WTC11 (cell line): ENCODE measurements at regions not wholly inside any gene's neighbourhood (a gene's known extent, or its start where the extent isn't known, plus 50 kb on each side); places are given as distances from the start of the nearest gene placed in this dataset.

Experiments
- ATAC-seq: fragments of 200-7000 bp; cut with Tn5 transposase; 2 replicates; pipeline ENCODE4 v1.10.0; 2021; ENCODE audit warnings: mild to moderate bottlenecking, moderate library complexity
- CTCF ChIA-PET: fragments of 300-600 bp; sonication (Branson Sonifier 250); formaldehyde crosslinking; loops from one replicate; lab custom pipeline; 2021; ENCODE audit warnings: antibody characterized with exemption; lab: Charles Lee
- POLR2A ChIA-PET: fragments of 350-600 bp; sonication (Branson Sonifier 250); formaldehyde crosslinking; loops from one replicate; lab custom pipeline; 2021; ENCODE audit warnings: antibody characterized with exemption; lab: Charles Lee
- DNase-seq: peaks from one replicate; pipeline ENCODE4 v3.0.0; 2021; ENCODE audit warnings: low spot score
- H3K27ac Mint-ChIP-seq: 2 replicates; pipeline ENCODE4 v1.8.0; 2021; ENCODE audit warnings: mixed read lengths
- H3K27me3 Mint-ChIP-seq: 2 replicates; pipeline ENCODE4 v1.8.0; 2021; ENCODE audit warnings: low read depth, mild to moderate bottlenecking, moderate library complexity, mixed read lengths
- H3K36me3 Mint-ChIP-seq: 2 replicates; pipeline ENCODE4 v1.8.0; 2021; ENCODE audit warnings: mixed read lengths
- H3K4me1 Mint-ChIP-seq: 2 replicates; pipeline ENCODE4 v1.8.0; 2022; ENCODE audit warnings: mixed read lengths
- H3K4me3 Mint-ChIP-seq: 2 replicates; pipeline ENCODE4 v1.8.0; 2021; ENCODE audit warnings: mild to moderate bottlenecking, moderate library complexity, mixed read lengths
- H3K9me3 Mint-ChIP-seq: 2 replicates; pipeline ENCODE4 v1.8.0; 2021; ENCODE audit warnings: mixed read lengths
- ATF2 ChIP-seq: sonication (generic); formaldehyde crosslinking; IDR thresholded peaks from 2 replicates; pipeline ENCODE4 v1.8.1; 2022; ENCODE audit warnings: low read depth, missing genetic modification reagents, borderline replicate concordance
- CREB1 ChIP-seq: sonication (generic); formaldehyde crosslinking; IDR thresholded peaks from 2 replicates; pipeline ENCODE4 v1.8.0; 2023; ENCODE audit warnings: mild to moderate bottlenecking, missing genetic modification reagents
- ETV6 ChIP-seq: sonication (generic); formaldehyde crosslinking; IDR thresholded peaks from 2 replicates; pipeline ENCODE4 v1.8.1; 2022; ENCODE audit warnings: mild to moderate bottlenecking, missing genetic modification reagents
- GABPB1 ChIP-seq: sonication (generic); formaldehyde crosslinking; IDR thresholded peaks from 2 replicates; pipeline ENCODE4 v1.8.1; 2023; ENCODE audit warnings: mild to moderate bottlenecking, missing genetic modification reagents
- HMGA2 ChIP-seq: fragments of 250-450 bp; sonication (Bioruptor Pico); IDR thresholded peaks from 2 replicates; pipeline ENCODE4 v1.4.0; 2021; ENCODE audit warnings: mild to moderate bottlenecking, moderate library complexity
- JUN ChIP-seq: sonication (generic); formaldehyde crosslinking; IDR thresholded peaks from 2 replicates; pipeline ENCODE4 v1.8.0; 2023; ENCODE audit warnings: mild to moderate bottlenecking, missing genetic modification reagents
- NFATC4 ChIP-seq: fragments of 250-450 bp; sonication (Bioruptor Pico); IDR thresholded peaks from 2 replicates; pipeline ENCODE4 v1.9.0; 2021; ENCODE audit warnings: mild to moderate bottlenecking
- NR1H2 ChIP-seq: sonication (generic); formaldehyde crosslinking; IDR thresholded peaks from 2 replicates; pipeline ENCODE4 v1.9.0; 2021; ENCODE audit warnings: mild to moderate bottlenecking, moderate library complexity, missing genetic modification reagents
- NR3C1 ChIP-seq: sonication (generic); formaldehyde crosslinking; conservative IDR thresholded peaks from 2 replicates; pipeline ENCODE4 v1.8.1; 2023; ENCODE audit warnings: low read depth, mild to moderate bottlenecking, missing genetic modification reagents
- PRDM15 ChIP-seq: sonication (generic); formaldehyde crosslinking; IDR thresholded peaks from 2 replicates; pipeline ENCODE4 v1.8.0; 2022; ENCODE audit warnings: missing genetic modification reagents
- SMAD3 ChIP-seq: sonication (generic); formaldehyde crosslinking; IDR thresholded peaks from 2 replicates; pipeline ENCODE4 v1.8.0; 2022; ENCODE audit warnings: missing genetic modification reagents, mild to moderate bottlenecking, borderline replicate concordance
- TCF7 ChIP-seq: sonication (generic); formaldehyde crosslinking; IDR thresholded peaks from 2 replicates; pipeline ENCODE4 v1.8.0; 2022; ENCODE audit warnings: mild to moderate bottlenecking, low read depth, missing genetic modification reagents, moderate library complexity
- USF2 ChIP-seq: sonication (generic); formaldehyde crosslinking; IDR thresholded peaks from 2 replicates; pipeline ENCODE4 v1.8.1; 2023; ENCODE audit warnings: mild to moderate bottlenecking, missing genetic modification reagents, moderate library complexity
- ZBTB21 ChIP-seq: sonication (generic); formaldehyde crosslinking; IDR thresholded peaks from 2 replicates; pipeline ENCODE4 v1.8.1; 2023; ENCODE audit warnings: mild to moderate bottlenecking, missing genetic modification reagents, borderline replicate concordance
- ZNF121 ChIP-seq: sonication (generic); formaldehyde crosslinking; IDR thresholded peaks from 2 replicates; pipeline ENCODE4 v1.8.0; 2023; ENCODE audit warnings: missing genetic modification reagents
- ZNF416 ChIP-seq: fragments of 250-450 bp; sonication (Bioruptor Pico); IDR thresholded peaks from 2 replicates; pipeline ENCODE4 v1.9.0; 2021; ENCODE audit warnings: mild to moderate bottlenecking, inconsistent platforms
- ZNF423 ChIP-seq: fragments of 250-450 bp; sonication (Bioruptor Pico); IDR thresholded peaks from 2 replicates; pipeline ENCODE4 v2.1.2; 2022; ENCODE audit warnings: mild to moderate bottlenecking, moderate library complexity
- TF ChIP-seq, protein P1 (sequence below): sonication (generic); formaldehyde crosslinking; IDR thresholded peaks from 2 replicates; pipeline ENCODE4 v1.8.0; 2022; ENCODE audit warnings: mild to moderate bottlenecking, missing genetic modification reagents
- TF ChIP-seq, protein P2 (sequence below): fragments of 250-450 bp; sonication (Bioruptor Pico); IDR thresholded peaks from 2 replicates; pipeline ENCODE4 v2.1.2; 2022; ENCODE audit warnings: mild to moderate bottlenecking, moderate library complexity
- TF ChIP-seq, protein P3 (sequence below): sonication (generic); formaldehyde crosslinking; IDR thresholded peaks from 2 replicates; pipeline ENCODE4 v1.8.1; 2023; ENCODE audit warnings: mild to moderate bottlenecking, missing genetic modification reagents
- TF ChIP-seq, protein P4 (sequence below): sonication (generic); formaldehyde crosslinking; conservative IDR thresholded peaks from 2 replicates; pipeline ENCODE4 v1.8.1; 2022; ENCODE audit warnings: mild to moderate bottlenecking, missing genetic modification reagents
- TF ChIP-seq, protein P5 (sequence below): sonication (generic); formaldehyde crosslinking; IDR thresholded peaks from 2 replicates; pipeline ENCODE4 v1.8.1; 2022; ENCODE audit warnings: low read depth, mild to moderate bottlenecking, moderate library complexity, missing genetic modification reagents, borderline replicate concordance
- TF ChIP-seq, protein P6 (sequence below): fragments of 250-450 bp; sonication (Bioruptor Pico); IDR thresholded peaks from 2 replicates; pipeline ENCODE4 v1.8.0; 2021; ENCODE audit warnings: mild to moderate bottlenecking

DNA sequence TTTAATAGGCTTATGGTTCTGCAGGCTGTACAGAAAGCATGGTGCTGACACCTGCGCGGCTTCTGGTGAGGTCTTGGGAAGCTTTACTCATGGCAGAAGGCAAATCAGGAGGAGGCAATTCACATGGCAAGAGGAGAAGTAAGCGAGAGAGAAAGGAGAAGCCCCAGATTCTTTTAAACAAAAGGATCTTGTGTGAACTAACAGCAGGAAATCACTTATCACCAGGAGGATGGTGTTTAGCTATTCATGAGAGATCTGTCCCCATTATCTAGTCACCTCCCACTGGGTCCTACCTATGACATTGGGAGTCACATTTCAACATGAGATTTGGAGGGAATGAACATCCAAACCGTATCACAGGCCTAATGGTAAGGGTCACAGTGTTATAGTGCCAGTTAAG, 678.0 kb upstream of the KCND2 start (continued):
- TF ChIP-seq, protein P1, sequence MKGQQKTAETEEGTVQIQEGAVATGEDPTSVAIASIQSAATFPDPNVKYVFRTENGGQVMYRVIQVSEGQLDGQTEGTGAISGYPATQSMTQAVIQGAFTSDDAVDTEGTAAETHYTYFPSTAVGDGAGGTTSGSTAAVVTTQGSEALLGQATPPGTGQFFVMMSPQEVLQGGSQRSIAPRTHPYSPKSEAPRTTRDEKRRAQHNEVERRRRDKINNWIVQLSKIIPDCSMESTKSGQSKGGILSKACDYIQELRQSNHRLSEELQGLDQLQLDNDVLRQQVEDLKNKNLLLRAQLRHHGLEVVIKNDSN (CRISPR knock-in tag) = no peak
- TF ChIP-seq SMAD3 (0 out of 2 replicates have a peak, but pooled peaks have one; percentile 40), ZNF121 (CRISPR knock-in tag) (no peak), NFATC4 (CRISPR knock-in tag) (no peak), ATF2 (CRISPR knock-in tag) (no peak), HMGA2 (CRISPR knock-in tag) (no peak), PRDM15 (no peak), CREB1 (CRISPR knock-in tag) (no peak), USF2 (CRISPR knock-in tag) (no peak)
- TF ChIP-seq, protein P2, sequence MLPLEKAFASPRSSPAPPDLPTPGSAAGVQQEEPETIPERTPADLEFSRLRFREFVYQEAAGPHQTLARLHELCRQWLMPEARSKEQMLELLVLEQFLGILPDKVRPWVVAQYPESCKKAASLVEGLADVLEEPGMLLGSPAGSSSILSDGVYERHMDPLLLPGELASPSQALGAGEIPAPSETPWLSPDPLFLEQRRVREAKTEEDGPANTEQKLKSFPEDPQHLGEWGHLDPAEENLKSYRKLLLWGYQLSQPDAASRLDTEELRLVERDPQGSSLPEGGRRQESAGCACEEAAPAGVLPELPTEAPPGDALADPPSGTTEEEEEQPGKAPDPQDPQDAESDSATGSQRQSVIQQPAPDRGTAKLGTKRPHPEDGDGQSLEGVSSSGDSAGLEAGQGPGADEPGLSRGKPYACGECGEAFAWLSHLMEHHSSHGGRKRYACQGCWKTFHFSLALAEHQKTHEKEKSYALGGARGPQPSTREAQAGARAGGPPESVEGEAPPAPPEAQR (CRISPR knock-in tag) = 0 out of 2 replicates have a peak, but pooled peaks have one; percentile 47

DNA sequence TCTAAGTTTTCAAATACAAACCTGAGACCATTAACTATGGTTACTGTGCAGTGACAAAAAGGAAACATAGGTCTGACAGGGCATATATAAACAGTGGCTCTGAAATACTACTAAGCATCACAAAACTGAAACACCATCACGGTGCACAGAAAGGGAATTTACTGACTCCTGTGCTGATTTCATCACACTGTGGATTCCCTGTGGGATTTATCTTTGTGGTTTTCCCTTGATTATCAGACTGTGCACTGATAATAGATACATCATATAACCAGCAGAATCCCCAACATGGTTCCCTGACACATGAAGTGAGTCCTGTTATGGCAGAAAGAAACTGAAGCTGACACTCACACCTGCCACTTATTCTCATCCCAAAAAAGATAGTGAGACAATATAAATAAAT, 676.3 kb upstream of the KCND2 start:
- Mint-ChIP-seq H3K9me3 (peaks cover 9% of the 10 kb centered on the region), H3K27ac (no peak overlapping the region), H3K36me3 (peaks cover 4% of the 10 kb centered on the region; the same call in 1 of the 2 replicates), H3K4me1 (peaks cover 27% of the 10 kb centered on the region), H3K27me3 (no peaks in the 10 kb centered on the region), H3K4me3 (no peak overlapping the region)
- DNase-seq (no peak), ATAC-seq (no peak)
- ChIA-PET CTCF (no interaction called here), POLR2A (no interaction called here)
- TF ChIP-seq ETV6 (CRISPR knock-in tag) = no peak
- TF ChIP-seq, protein P3, sequence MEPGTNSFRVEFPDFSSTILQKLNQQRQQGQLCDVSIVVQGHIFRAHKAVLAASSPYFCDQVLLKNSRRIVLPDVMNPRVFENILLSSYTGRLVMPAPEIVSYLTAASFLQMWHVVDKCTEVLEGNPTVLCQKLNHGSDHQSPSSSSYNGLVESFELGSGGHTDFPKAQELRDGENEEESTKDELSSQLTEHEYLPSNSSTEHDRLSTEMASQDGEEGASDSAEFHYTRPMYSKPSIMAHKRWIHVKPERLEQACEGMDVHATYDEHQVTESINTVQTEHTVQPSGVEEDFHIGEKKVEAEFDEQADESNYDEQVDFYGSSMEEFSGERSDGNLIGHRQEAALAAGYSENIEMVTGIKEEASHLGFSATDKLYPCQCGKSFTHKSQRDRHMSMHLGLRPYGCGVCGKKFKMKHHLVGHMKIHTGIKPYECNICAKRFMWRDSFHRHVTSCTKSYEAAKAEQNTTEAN = no peak
- TF ChIP-seq JUN (CRISPR knock-in tag) = no peak
- TF ChIP-seq, protein P4, sequence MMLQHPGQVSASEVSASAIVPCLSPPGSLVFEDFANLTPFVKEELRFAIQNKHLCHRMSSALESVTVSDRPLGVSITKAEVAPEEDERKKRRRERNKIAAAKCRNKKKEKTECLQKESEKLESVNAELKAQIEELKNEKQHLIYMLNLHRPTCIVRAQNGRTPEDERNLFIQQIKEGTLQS (CRISPR knock-in tag) = no peak

GRCh38 chr7:119606297-119606696, 666.7 kb upstream of the KCND2 start:
- DNase-seq (no peak), ATAC-seq (no peak)
- no peaks in the 10 kb centered on the region; the same call in 1 of the 2 replicates for H3K36me3 Mint-ChIP-seq
- no peak overlapping the region for H3K4me3 Mint-ChIP-seq
- H3K4me1 Mint-ChIP-seq = no peaks in the 10 kb centered on the region
- POLR2A ChIA-PET = interaction anchor here (0.5 kb wide), 1 partner anchor 299 kb away, joined by 4 read pairs; no protein-coding TSS in a partner anchor
- peaks cover 4% of the 10 kb centered on the region; the same call in 1 of the 2 replicates for H3K9me3 Mint-ChIP-seq
- CTCF ChIA-PET = no interaction called here
- no peak overlapping the region for H3K27ac Mint-ChIP-seq
- H3K27me3 Mint-ChIP-seq = no peaks in the 10 kb centered on the region
- TF ChIP-seq ZBTB21 (no peak), TCF7 (no peak), JUN (CRISPR knock-in tag) (no peak), NR3C1 (no peak), NR1H2 (CRISPR knock-in tag) (no peak), ZNF416 (no peak), GABPB1 (CRISPR knock-in tag) (no peak), ZNF423 (CRISPR knock-in tag) (no peak)
- TF ChIP-seq, protein P5, sequence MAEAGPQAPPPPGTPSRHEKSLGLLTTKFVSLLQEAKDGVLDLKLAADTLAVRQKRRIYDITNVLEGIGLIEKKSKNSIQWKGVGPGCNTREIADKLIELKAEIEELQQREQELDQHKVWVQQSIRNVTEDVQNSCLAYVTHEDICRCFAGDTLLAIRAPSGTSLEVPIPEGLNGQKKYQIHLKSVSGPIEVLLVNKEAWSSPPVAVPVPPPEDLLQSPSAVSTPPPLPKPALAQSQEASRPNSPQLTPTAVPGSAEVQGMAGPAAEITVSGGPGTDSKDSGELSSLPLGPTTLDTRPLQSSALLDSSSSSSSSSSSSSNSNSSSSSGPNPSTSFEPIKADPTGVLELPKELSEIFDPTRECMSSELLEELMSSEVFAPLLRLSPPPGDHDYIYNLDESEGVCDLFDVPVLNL (CRISPR knock-in tag) = no peak
- TF ChIP-seq, protein P6, sequence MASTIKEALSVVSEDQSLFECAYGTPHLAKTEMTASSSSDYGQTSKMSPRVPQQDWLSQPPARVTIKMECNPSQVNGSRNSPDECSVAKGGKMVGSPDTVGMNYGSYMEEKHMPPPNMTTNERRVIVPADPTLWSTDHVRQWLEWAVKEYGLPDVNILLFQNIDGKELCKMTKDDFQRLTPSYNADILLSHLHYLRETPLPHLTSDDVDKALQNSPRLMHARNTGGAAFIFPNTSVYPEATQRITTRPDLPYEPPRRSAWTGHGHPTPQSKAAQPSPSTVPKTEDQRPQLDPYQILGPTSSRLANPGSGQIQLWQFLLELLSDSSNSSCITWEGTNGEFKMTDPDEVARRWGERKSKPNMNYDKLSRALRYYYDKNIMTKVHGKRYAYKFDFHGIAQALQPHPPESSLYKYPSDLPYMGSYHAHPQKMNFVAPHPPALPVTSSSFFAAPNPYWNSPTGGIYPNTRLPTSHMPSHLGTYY = no peak
